PC-3 (cell line): ENCODE measurements at regions not wholly inside any gene's neighbourhood (a gene's known extent, or its start where the extent isn't known, plus 50 kb on each side); places are given as distances from the start of the nearest gene placed in this dataset.

Experiments
- ATAC-seq: fragments of 200-7000 bp; cut with Tn5 transposase; 2 replicates; pipeline ENCODE4 v1.9.1; 2020; ENCODE audit warnings: mild to moderate bottlenecking, moderate library complexity
- BruUV-seq: library from RNA; stranded (reverse); fragments of 400-500 nt; replicated peaks from 2 replicates; lab custom pipeline; 2021; lab: Mats Ljungman, UMichigan
- CTCF ChIA-PET: fragments of 300-600 bp; sonication (Branson Sonifier 250); formaldehyde crosslinking; loops from one replicate; lab custom pipeline; 2022; ENCODE audit warnings: antibody characterized with exemption; lab: Charles Lee
- POLR2A ChIA-PET: fragments of 300-600 bp; sonication (Branson Sonifier 250); formaldehyde crosslinking; loops from one replicate; lab custom pipeline; 2022; ENCODE audit warnings: antibody characterized with exemption; ENCODE audit not compliant: unreplicated experiment; lab: Charles Lee
- DNase-seq: peaks from one replicate; pipeline ENCODE4 v3.0.0-alpha.2; 2015
- H2AFZ ChIP-seq: fragments of 300-600 bp; sonication (generic); 2 replicates; pipeline ENCODE4 v1.6.0; 2016; ENCODE audit warnings: antibody characterized with exemption, low read length
- H3F3A ChIP-seq: fragments of 300-600 bp; sonication (generic); one replicate; pipeline ENCODE4 v1.6.0; 2017; ENCODE audit warnings: antibody characterized with exemption, low read length, control low read depth, mild to moderate bottlenecking; ENCODE audit not compliant: unreplicated experiment
- H3K27ac ChIP-seq: fragments of 300-600 bp; sonication (generic); 2 replicates; pipeline ENCODE4 v1.5.1; 2016; ENCODE audit warnings: mild to moderate bottlenecking, low read length
- H3K27me3 ChIP-seq: fragments of 300-600 bp; sonication (generic); 2 replicates; pipeline ENCODE4 v1.6.1; 2016; ENCODE audit warnings: low read length, mixed read lengths
- H3K36me3 ChIP-seq: fragments of 300-600 bp; sonication (generic); 2 replicates; pipeline ENCODE4 v1.6.1; 2016; ENCODE audit warnings: low read depth, mixed run types, low read length, mixed read lengths
- H3K4me1 ChIP-seq: fragments of 300-600 bp; sonication (generic); 2 replicates; pipeline ENCODE4 v1.5.1; 2016; ENCODE audit warnings: low read length; ENCODE audit not compliant: insufficient read depth
- H3K4me2 ChIP-seq: fragments of 300-600 bp; sonication (generic); 2 replicates; pipeline ENCODE4 v1.6.0; 2016; ENCODE audit warnings: low read length
- H3K4me3 ChIP-seq: fragments of 300-600 bp; sonication (generic); 2 replicates; pipeline ENCODE4 v1.5.1; 2016; ENCODE audit warnings: mild to moderate bottlenecking, low read length, mixed read lengths
- H3K79me2 ChIP-seq: fragments of 300-600 bp; sonication (generic); 2 replicates; pipeline ENCODE4 v1.6.1; 2017; ENCODE audit warnings: low read length, mixed read lengths
- H3K9ac ChIP-seq: fragments of 300-600 bp; sonication (generic); 2 replicates; pipeline ENCODE4 v1.6.0; 2016; ENCODE audit warnings: mild to moderate bottlenecking, low read length
- H3K9me2 ChIP-seq: fragments of 300-600 bp; sonication (generic); replicated peaks from 2 replicates; pipeline ENCODE4 v1.6.1; 2016; ENCODE audit warnings: mixed run types, low read length, mixed read lengths
- H3K9me3 ChIP-seq: fragments of 300-600 bp; sonication (generic); 2 replicates; pipeline ENCODE4 v1.6.1; 2016; ENCODE audit warnings: low read length, mixed read lengths
- H4K20me1 ChIP-seq: fragments of 300-600 bp; sonication (generic); 2 replicates; pipeline ENCODE4 v1.6.1; 2016; ENCODE audit warnings: low read length, mixed read lengths
- EZH2 ChIP-seq: fragments of 300-600 bp; sonication (generic); IDR thresholded peaks from one replicate; pipeline ENCODE4 v1.6.1; 2017; ENCODE audit warnings: antibody characterized with exemption, mild to moderate bottlenecking, low read length; ENCODE audit not compliant: unreplicated experiment
- EZH2phosphoT487 ChIP-seq: fragments of 300-600 bp; sonication (generic); IDR thresholded peaks from 2 replicates; pipeline ENCODE4 v1.6.1; 2018; ENCODE audit warnings: mild to moderate bottlenecking, antibody characterized with exemption, low read length, borderline replicate concordance
- intact Hi-C: fragments of 100-400 bp; cut with micrococcal nuclease; formaldehyde crosslinking; loops from 2 replicates; pipeline ENCODE4 v1.9.0; 2023
- TF ChIP-seq, protein P1 (sequence below): fragments of 300-600 bp; sonication (generic); conservative IDR thresholded peaks from 2 replicates; pipeline ENCODE4 v1.5.1; 2017; ENCODE audit warnings: antibody characterized with exemption, low read depth, mild to moderate bottlenecking, low read length

DNA sequence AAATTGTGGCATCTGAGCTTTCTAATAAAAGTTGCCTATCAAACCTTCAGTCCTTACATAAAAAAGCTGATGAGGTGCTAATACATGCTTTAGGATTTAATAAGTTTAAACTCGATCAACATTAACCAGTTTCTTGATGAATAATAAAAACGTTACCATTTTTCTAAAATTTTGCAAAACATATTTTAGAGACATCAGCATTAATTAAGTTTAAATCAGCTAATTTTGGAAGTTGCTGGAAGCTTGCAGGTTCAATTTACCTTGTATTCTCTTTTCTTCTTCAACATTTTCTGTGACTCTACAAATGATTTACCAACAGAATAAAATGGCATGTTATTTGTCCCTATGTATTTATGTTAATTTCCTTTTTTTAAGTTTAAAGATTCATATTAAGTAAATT lies 365.3 kb upstream of the OPRM1 start:
- Histone ChIP-seq H3K9me2 (no peaks in the 10 kb centered on the region), H3K9ac (no peak overlapping the region), H3K4me3 (no peak overlapping the region), H3K79me2 (no peaks in the 10 kb centered on the region), H3K4me1 (no peaks in the 10 kb centered on the region), H3K36me3 (no peaks in the 10 kb centered on the region), H4K20me1 (no peaks in the 10 kb centered on the region), H3K9me3 (no peaks in the 10 kb centered on the region), H3K27me3 (peaks cover 17% of the 10 kb centered on the region), H3K27ac (no peak overlapping the region), H3K4me2 (no peak overlapping the region), H2AFZ (no peak overlapping the region), H3F3A (no peaks in the 10 kb centered on the region)
- no peak for DNase-seq
- intact Hi-C loops: no loop called here
- no TSS peak for BruUV-seq
- ChIA-PET CTCF (no interaction called here), POLR2A (no interaction called here)
- TF ChIP-seq EZH2 (no peak), EZH2phosphoT487 (no peak)
- TF ChIP-seq, protein P1, sequence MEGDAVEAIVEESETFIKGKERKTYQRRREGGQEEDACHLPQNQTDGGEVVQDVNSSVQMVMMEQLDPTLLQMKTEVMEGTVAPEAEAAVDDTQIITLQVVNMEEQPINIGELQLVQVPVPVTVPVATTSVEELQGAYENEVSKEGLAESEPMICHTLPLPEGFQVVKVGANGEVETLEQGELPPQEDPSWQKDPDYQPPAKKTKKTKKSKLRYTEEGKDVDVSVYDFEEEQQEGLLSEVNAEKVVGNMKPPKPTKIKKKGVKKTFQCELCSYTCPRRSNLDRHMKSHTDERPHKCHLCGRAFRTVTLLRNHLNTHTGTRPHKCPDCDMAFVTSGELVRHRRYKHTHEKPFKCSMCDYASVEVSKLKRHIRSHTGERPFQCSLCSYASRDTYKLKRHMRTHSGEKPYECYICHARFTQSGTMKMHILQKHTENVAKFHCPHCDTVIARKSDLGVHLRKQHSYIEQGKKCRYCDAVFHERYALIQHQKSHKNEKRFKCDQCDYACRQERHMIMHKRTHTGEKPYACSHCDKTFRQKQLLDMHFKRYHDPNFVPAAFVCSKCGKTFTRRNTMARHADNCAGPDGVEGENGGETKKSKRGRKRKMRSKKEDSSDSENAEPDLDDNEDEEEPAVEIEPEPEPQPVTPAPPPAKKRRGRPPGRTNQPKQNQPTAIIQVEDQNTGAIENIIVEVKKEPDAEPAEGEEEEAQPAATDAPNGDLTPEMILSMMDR: no peak
- no peak for ATAC-seq

DNA sequence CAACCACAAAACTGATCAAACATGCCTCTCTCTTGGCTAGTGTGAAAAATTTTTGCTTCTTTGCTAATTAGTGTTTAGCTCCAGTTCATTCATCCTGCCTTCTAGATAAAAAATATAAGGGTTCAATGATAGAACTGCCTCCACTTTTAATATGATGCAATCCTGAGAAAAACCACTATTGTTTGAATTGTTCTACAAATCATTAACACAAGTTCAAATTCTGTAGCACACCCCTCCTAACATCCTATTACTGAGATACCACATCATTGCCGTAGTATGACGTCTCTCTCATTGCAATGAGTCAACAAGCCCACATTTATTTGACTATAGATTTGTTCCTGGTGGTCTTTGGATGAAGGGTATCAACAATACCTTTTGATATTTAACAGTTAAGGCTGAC lies 365.8 kb upstream of the OPRM1 start:
- H3K79me2 ChIP-seq: no peaks in the 10 kb centered on the region
- no peaks in the 10 kb centered on the region for H4K20me1 ChIP-seq
- H3K36me3 ChIP-seq: no peaks in the 10 kb centered on the region
- ATAC-seq (no peak), DNase-seq (no peak)
- H3K27ac ChIP-seq: no peak overlapping the region
- ChIA-PET CTCF (no interaction called here), POLR2A (no interaction called here)
- H3K4me1 ChIP-seq: no peaks in the 10 kb centered on the region
- H3K27me3 ChIP-seq: peaks cover 17% of the 10 kb centered on the region
- no peaks in the 10 kb centered on the region for H3K9me3 ChIP-seq
- no peak overlapping the region for H3K9ac ChIP-seq
- no peaks in the 10 kb centered on the region for H3K9me2 ChIP-seq
- H3K4me3 ChIP-seq: no peak overlapping the region
- no peaks in the 10 kb centered on the region for H3F3A ChIP-seq
- no peak overlapping the region for H3K4me2 ChIP-seq
- BruUV-seq: no TSS peak
- no peak overlapping the region for H2AFZ ChIP-seq
- intact Hi-C loops: no loop called here
- TF ChIP-seq, protein P1: no peak
- no peak for TF ChIP-seq EZH2
- TF ChIP-seq EZH2phosphoT487: no peak

DNA sequence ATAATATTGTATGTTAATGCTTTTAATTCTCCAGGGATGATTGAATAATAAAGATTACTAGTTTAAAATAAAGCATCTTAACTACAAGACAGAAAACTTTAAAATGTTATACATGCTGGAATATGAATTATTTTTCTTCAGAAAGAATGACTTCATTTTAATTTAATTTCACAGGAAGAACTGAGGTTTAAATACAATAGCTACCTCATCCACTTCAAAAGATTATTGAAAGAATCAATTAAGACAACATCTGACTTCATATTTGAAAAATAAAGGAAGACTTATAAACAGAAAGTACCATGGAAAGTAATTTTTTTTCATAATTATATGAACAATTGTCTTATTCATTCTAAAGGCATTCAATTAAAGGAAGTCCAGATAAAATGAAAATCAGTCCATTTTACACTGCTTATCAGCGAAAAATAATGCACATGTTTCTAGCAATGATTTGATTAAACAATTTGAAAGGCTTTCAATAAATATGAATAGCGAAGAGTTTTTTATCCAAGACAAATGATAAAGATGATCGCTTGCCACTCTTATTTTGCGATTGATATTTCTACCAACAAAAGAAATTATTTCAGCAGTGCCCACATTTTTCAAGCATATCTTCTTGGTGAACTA lies 368.5 kb upstream of the OPRM1 start:
- no peaks in the 10 kb centered on the region for H3K4me1 ChIP-seq
- no peak overlapping the region for H3K9ac ChIP-seq
- H3F3A ChIP-seq: no peaks in the 10 kb centered on the region
- H4K20me1 ChIP-seq: no peaks in the 10 kb centered on the region
- peaks cover 17% of the 10 kb centered on the region for H3K27me3 ChIP-seq
- ATAC-seq (no peak), DNase-seq (no peak)
- H3K9me2 ChIP-seq: no peaks in the 10 kb centered on the region
- no peaks in the 10 kb centered on the region for H3K79me2 ChIP-seq
- no peak overlapping the region for H3K27ac ChIP-seq
- no peak overlapping the region for H3K4me3 ChIP-seq
- ChIA-PET CTCF (no interaction called here), POLR2A (no interaction called here)
- BruUV-seq: no TSS peak
- intact Hi-C loops: no loop called here
- no peak overlapping the region for H3K4me2 ChIP-seq
- H3K36me3 ChIP-seq: no peaks in the 10 kb centered on the region
- TF ChIP-seq EZH2 (no peak), EZH2phosphoT487 (no peak)
- TF ChIP-seq, protein P1: no peak
- no peak overlapping the region for H2AFZ ChIP-seq
- H3K9me3 ChIP-seq: no peaks in the 10 kb centered on the region
